ENCODE measurements at regions not wholly inside any gene's neighbourhood (a gene's known extent, or its start where the extent isn't known, plus 50 kb on each side); places are given as distances from the start of the nearest gene placed in this dataset.

GRCh38 chr21:28789523-28789922 is 203.2 kb downstream of the LTN1 start:
- H3K27ac ChIP-seq = peak overlapping the region in 2 of 10 donors; percentile 20 to 31
- H3K4me1 ChIP-seq = peaks cover 0 to 17% (median 3%) of the 10 kb centered on the region in 9 donors
- intact Hi-C loops (cut with DNase I) = no loop called here
- TF ChIP-seq CTCF (IDR thresholded peaks at IDR 0.05) = no peak
- 37 to 38% methylated on average over 3 of the region's 3 CpGs for WGBS, 2 donors
- H3K27me3 ChIP-seq = no peaks in the 10 kb centered on the region
- H3K4me3 ChIP-seq = no peak overlapping the region
- DNase-seq (no peak), ATAC-seq (peak in 2 of 8 donors; percentile 44 to 70)
- peaks cover 0 to 10% (median 0%) of the 10 kb centered on the region in 11 donors for H3K9me3 ChIP-seq
- no peaks in the 10 kb centered on the region for H3K36me3 ChIP-seq

GRCh38 chr21:28788030-28788429 is 204.6 kb downstream of the LTN1 start:
- peaks cover 0 to 10% (median 0%) of the 10 kb centered on the region in 11 donors for H3K9me3 ChIP-seq
- no peak for TF ChIP-seq CTCF (IDR thresholded peaks at IDR 0.05)
- DNase-seq = no peak
- no peaks in the 10 kb centered on the region for H3K36me3 ChIP-seq
- intact Hi-C loops (cut with DNase I) = no loop called here
- WGBS, 2 donors = 87 to 97% methylated on average over 6 of the region's 6 CpGs
- H3K4me3 ChIP-seq = no peak overlapping the region
- H3K27me3 ChIP-seq = no peaks in the 10 kb centered on the region
- peaks cover 0 to 12% (median 0%) of the 10 kb centered on the region in 9 donors for H3K4me1 ChIP-seq
- no peak for ATAC-seq
- no peak overlapping the region for H3K27ac ChIP-seq

- no peaks in the 10 kb centered on the region for H3K36me3 ChIP-seq
- ATAC-seq (peak in 1 of 8 donors; percentile 55), DNase-seq (peak in 1 of 2 donors; percentile 6)
- H3K9me3 ChIP-seq = peaks cover 0 to 10% (median 0%) of the 10 kb centered on the region in 11 donors
- no peaks in the 10 kb centered on the region for H3K27me3 ChIP-seq
- H3K4me1 ChIP-seq = no peaks in the 10 kb centered on the region
- TF ChIP-seq CTCF (IDR thresholded peaks at IDR 0.05) = no peak
- intact Hi-C loops (cut with DNase I) = no loop called here
- 97 to 98% methylated on average over 27 to 32 of the region's 32 CpGs for WGBS, 2 donors
- H3K27ac ChIP-seq = no peak overlapping the region
- no peak overlapping the region for H3K4me3 ChIP-seq
These were observed 209.0 kb downstream of the LTN1 start for GRCh38 chr21:28783641-28784185.

GRCh38 chr21:28781602-28782276 is 210.9 kb downstream of the LTN1 start:
- no peaks in the 10 kb centered on the region for H3K27me3 ChIP-seq
- no peak for ATAC-seq
- TF ChIP-seq CTCF (IDR thresholded peaks at IDR 0.05) = peak in 7 of 9 donors; percentile 20 to 50 (median 41)
- H3K4me1 ChIP-seq = no peaks in the 10 kb centered on the region
- H3K36me3 ChIP-seq = no peaks in the 10 kb centered on the region
- peaks cover 0 to 10% (median 0%) of the 10 kb centered on the region in 11 donors for H3K9me3 ChIP-seq
- no peak for DNase-seq
- H3K27ac ChIP-seq = no peak overlapping the region
- no peak overlapping the region for H3K4me3 ChIP-seq
- intact Hi-C loops (cut with DNase I) = no loop called here

Data from heart right ventricle (tissue), 16 donors.